ENCODE measurements at regions not wholly inside any gene's neighbourhood (a gene's known extent, or its start where the extent isn't known, plus 50 kb on each side); places are given as distances from the start of the nearest gene placed in this dataset.

DNA sequence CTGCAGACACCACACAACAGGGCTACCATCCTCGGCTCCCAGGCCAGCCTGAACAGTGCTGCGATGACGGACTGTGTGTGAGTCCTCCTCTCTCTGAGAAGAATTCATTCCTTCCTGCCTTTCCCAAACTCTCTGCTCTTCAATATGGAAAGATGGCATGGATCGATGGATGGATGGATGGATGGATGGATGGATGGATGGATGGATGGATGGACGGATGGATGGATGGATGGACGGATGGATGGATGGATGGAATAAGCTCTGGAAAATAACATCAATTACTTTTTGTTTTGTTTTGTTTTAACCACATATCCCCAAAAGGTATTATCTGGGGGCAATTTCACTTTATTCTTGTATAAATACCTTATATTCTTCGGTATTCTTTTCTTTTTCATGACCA, 151.9 kb downstream of the AKR1D1 start:
- H2AK9ac ChIP-seq (replicated peaks; ENCODE audit: low read depth, low read length, poor library complexity), result no peak overlapping the region
- no peak overlapping the region for H3K27ac ChIP-seq (ENCODE audit: insufficient read depth, low read length)
- no TSS peak for BruUV-seq (replicated peaks)
- dilution Hi-C loops (cut with HindIII; ENCODE audit: low sequenced_read_pairs, unreplicated experiment) (no loop called here), intact Hi-C loops (cut with micrococcal nuclease) (no loop called here), in situ Hi-C loops (cut with MboI; ENCODE audit: low sequenced_read_pairs) (no loop called here)
- no peak overlapping the region for H2BK5ac ChIP-seq (ENCODE audit: low read depth, low read length, poor library complexity, severe bottlenecking)
- no peak overlapping the region for H2AK5ac ChIP-seq (ENCODE audit: low read depth, low read length)
- no peak overlapping the region for H3K18ac ChIP-seq (ENCODE audit: low read depth, low read length)
- no peak overlapping the region for H4K5ac ChIP-seq (ENCODE audit: low read depth, low read length)
- H3K4ac ChIP-seq (ENCODE audit: low read depth, low read length), result no peak overlapping the region
- H2BK15ac ChIP-seq (ENCODE audit: low read depth, low read length), result no peak overlapping the region
- no peak overlapping the region for H3K56ac ChIP-seq (ENCODE audit: extremely low read depth, insufficient read depth, low read length)
- no peaks in the 10 kb centered on the region for H3K27me3 ChIP-seq (ENCODE audit: control insufficient read depth, insufficient read depth, low read length)
- H3K4me3 ChIP-seq (ENCODE audit: insufficient read depth, low read depth, low read length), result no peak overlapping the region
- WGBS, 2 experiments (ENCODE audit: extremely low coverage in 2 of 2, insufficient read length in 1 of 2), result no CpG with 5 or more reads among the region's 7 CpGs
- no peak overlapping the region for H3K14ac ChIP-seq (replicated peaks; ENCODE audit: low read depth, low read length)
- H3K4me1 ChIP-seq (ENCODE audit: control insufficient read depth, insufficient read depth, low read length), result no peaks in the 10 kb centered on the region
- H2BK20ac ChIP-seq (ENCODE audit: low read depth, low read length), result no peak overlapping the region
- ATAC-seq (ENCODE audit: low read depth) (no peak), DNase-seq (no peak)
- no peaks in the 10 kb centered on the region for H3K9me1 ChIP-seq (ENCODE audit: insufficient read depth, low read length)
- CTCF ChIA-PET, result no interaction called here
- no peaks in the 10 kb centered on the region for H3K36me3 ChIP-seq (ENCODE audit: control insufficient read depth, insufficient read depth, low read length)
- H2AFZ ChIP-seq (replicated peaks; ENCODE audit: low read length, poor library complexity), result no peak overlapping the region
- no peaks in the 10 kb centered on the region for H3K79me1 ChIP-seq (ENCODE audit: low read depth in 1 of 2, low read length in 2 of 2)
- no peak overlapping the region for H3K4me2 ChIP-seq (ENCODE audit: low read depth, low read length)
- H3K9me3 ChIP-seq (ENCODE audit: control insufficient read depth, insufficient read depth, low read length), result peaks cover 17% of the 10 kb centered on the region
- H3K9ac ChIP-seq (ENCODE audit: low read depth, low read length), result no peak overlapping the region
- H4K91ac ChIP-seq (ENCODE audit: insufficient read depth, low read depth, low read length), result no peak overlapping the region
- no peak overlapping the region for H4K8ac ChIP-seq (ENCODE audit: low read depth in 2 of 2, low read length in 2 of 2)
- POLR2A ChIA-PET (ENCODE audit: unreplicated experiment), result no interaction called here
- TF ChIP-seq BHLHE40 (IDR thresholded peaks at IDR 0.05; ENCODE audit: low read depth, low read length) (no peak), CEBPB (IDR thresholded peaks at IDR 0.05; ENCODE audit: low read depth, low read length) (no peak), NFE2L2 (IDR thresholded peaks at IDR 0.05; ENCODE audit: low read depth, low read length) (no peak), SMC3 (IDR thresholded peaks at IDR 0.05; ENCODE audit: low read depth, low read length) (no peak), RFX5 (IDR thresholded peaks at IDR 0.05; ENCODE audit: low read depth, low read length) (no peak), POLR2A (IDR thresholded peaks at IDR 0.05; ENCODE audit: low read depth, low read length) (no peak), RCOR1 (IDR thresholded peaks at IDR 0.05; ENCODE audit: insufficient replicate concordance, low read length) (no peak)
- TF ChIP-seq, protein P1, sequence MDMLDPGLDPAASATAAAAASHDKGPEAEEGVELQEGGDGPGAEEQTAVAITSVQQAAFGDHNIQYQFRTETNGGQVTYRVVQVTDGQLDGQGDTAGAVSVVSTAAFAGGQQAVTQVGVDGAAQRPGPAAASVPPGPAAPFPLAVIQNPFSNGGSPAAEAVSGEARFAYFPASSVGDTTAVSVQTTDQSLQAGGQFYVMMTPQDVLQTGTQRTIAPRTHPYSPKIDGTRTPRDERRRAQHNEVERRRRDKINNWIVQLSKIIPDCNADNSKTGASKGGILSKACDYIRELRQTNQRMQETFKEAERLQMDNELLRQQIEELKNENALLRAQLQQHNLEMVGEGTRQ (IDR thresholded peaks at IDR 0.05; ENCODE audit: low read depth, low read length), result no peak
- TF ChIP-seq, protein P2, sequence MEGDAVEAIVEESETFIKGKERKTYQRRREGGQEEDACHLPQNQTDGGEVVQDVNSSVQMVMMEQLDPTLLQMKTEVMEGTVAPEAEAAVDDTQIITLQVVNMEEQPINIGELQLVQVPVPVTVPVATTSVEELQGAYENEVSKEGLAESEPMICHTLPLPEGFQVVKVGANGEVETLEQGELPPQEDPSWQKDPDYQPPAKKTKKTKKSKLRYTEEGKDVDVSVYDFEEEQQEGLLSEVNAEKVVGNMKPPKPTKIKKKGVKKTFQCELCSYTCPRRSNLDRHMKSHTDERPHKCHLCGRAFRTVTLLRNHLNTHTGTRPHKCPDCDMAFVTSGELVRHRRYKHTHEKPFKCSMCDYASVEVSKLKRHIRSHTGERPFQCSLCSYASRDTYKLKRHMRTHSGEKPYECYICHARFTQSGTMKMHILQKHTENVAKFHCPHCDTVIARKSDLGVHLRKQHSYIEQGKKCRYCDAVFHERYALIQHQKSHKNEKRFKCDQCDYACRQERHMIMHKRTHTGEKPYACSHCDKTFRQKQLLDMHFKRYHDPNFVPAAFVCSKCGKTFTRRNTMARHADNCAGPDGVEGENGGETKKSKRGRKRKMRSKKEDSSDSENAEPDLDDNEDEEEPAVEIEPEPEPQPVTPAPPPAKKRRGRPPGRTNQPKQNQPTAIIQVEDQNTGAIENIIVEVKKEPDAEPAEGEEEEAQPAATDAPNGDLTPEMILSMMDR (conservative IDR thresholded peaks at IDR 0.05; ENCODE audit: low read depth, low read length), result no peak
- no peak overlapping the region for H2BK120ac ChIP-seq (ENCODE audit: low read depth, low read length)
- H3K23ac ChIP-seq (ENCODE audit: low read depth, low read length), result no peak overlapping the region
- no peaks in the 10 kb centered on the region for H4K20me1 ChIP-seq (ENCODE audit: insufficient read depth, low read length)

All from IMR-90 (cell line).